ENCODE measurements at regions not wholly inside any gene's neighbourhood (a gene's known extent, or its start where the extent isn't known, plus 50 kb on each side); places are given as distances from the start of the nearest gene placed in this dataset.

DNA sequence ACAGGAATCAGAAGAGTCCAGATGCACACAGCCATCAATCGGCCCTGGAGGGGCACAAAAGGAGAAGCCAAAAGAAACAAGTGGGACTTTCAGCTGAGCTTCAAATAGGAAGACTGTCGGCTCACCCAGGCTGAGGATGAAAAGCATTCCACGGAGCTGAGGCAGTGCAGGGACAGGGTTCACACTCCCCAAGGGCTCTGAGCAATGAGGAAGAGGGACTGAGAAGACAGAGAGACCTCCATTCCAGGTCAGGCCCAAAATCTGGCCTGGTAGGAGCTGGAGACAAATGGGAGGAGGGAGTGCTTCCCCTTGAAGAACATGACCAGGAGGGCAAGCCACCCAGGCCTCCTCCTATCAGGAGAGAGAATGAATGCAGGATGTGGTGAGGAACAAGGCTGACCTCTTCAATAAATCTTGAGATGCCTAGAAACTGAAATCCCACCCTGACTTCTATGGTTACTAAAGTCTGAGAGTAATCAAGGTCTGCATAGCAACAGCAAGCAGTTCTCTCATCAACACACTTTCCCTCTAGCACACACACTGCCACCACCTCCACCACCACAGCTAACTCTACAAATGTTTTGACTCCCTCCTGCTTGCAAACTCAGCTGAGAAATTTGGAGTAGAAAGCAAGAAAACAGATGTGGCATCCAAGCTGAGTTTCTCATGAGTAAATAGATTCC, 434.4 kb downstream of the TNS1 start:
- Histone ChIP-seq H3K27ac (ENCODE audit: low read depth, low read length) (no peak overlapping the region), H3K79me2 (ENCODE audit: insufficient read depth, low read length) (no peaks in the 10 kb centered on the region)
- TF ChIP-seq EZH2phosphoT487 (conservative IDR thresholded peaks at IDR 0.05; ENCODE audit: low read length), result no peak
- TF ChIP-seq, protein P1, sequence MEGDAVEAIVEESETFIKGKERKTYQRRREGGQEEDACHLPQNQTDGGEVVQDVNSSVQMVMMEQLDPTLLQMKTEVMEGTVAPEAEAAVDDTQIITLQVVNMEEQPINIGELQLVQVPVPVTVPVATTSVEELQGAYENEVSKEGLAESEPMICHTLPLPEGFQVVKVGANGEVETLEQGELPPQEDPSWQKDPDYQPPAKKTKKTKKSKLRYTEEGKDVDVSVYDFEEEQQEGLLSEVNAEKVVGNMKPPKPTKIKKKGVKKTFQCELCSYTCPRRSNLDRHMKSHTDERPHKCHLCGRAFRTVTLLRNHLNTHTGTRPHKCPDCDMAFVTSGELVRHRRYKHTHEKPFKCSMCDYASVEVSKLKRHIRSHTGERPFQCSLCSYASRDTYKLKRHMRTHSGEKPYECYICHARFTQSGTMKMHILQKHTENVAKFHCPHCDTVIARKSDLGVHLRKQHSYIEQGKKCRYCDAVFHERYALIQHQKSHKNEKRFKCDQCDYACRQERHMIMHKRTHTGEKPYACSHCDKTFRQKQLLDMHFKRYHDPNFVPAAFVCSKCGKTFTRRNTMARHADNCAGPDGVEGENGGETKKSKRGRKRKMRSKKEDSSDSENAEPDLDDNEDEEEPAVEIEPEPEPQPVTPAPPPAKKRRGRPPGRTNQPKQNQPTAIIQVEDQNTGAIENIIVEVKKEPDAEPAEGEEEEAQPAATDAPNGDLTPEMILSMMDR (IDR thresholded peaks at IDR 0.05; ENCODE audit: insufficient read depth, low read length, poor library complexity, severe bottlenecking), result no peak

DNA sequence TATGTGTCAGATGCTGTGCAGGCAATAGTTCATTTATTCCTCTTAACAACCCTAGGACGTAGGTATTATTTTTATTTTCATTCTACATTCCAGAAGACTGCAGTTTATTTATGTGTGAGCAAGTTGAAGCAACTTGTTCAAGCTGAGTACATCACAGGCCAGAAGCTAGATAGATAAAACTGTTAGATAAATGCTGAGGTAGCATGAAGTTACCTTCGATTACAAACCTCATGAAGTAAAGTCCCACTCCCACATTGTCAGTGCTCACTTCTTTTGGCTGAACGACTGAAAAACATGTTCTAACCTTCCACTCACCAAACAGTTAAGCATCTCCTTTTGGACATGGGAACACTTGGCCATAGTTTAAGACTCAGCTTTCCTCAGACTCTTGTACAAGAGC, 439.2 kb downstream of the TNS1 start:
- no peak overlapping the region for H2AFZ ChIP-seq (ENCODE audit: low read depth, low read length, severe bottlenecking)
- H3K4me2 ChIP-seq (ENCODE audit: low read depth, low read length, poor library complexity, severe bottlenecking), result no peak overlapping the region
- H3K27me3 ChIP-seq (ENCODE audit: low read length), result no peaks in the 10 kb centered on the region
- H3K9ac ChIP-seq (ENCODE audit: low read length), result no peak overlapping the region
- H3K9me2 ChIP-seq (replicated peaks; ENCODE audit: insufficient read depth, low read length), result no peaks in the 10 kb centered on the region
- no peaks in the 10 kb centered on the region for H3K9me3 ChIP-seq (ENCODE audit: insufficient read depth, low read length)
- H4K20me1 ChIP-seq (ENCODE audit: low read depth, low read length), result no peaks in the 10 kb centered on the region
- H3K36me3 ChIP-seq (ENCODE audit: low read length), result no peaks in the 10 kb centered on the region
- no peak overlapping the region for H3K4me3 ChIP-seq (ENCODE audit: insufficient read depth, low read length, poor library complexity, severe bottlenecking)
- no peaks in the 10 kb centered on the region for H3F3A ChIP-seq (ENCODE audit: insufficient read depth)
- no peak overlapping the region for H3K27ac ChIP-seq (ENCODE audit: low read depth, low read length)
- TF ChIP-seq EZH2phosphoT487 (conservative IDR thresholded peaks at IDR 0.05; ENCODE audit: low read length), result no peak
- TF ChIP-seq, protein P1 (IDR thresholded peaks at IDR 0.05; ENCODE audit: insufficient read depth, low read length, poor library complexity, severe bottlenecking), result no peak
- no peaks in the 10 kb centered on the region for H3K79me2 ChIP-seq (ENCODE audit: insufficient read depth, low read length)

More for the DNA sequence above, 434.4 kb downstream of the TNS1 start:
- Histone ChIP-seq H2AFZ (ENCODE audit: low read depth, low read length, severe bottlenecking) (no peak overlapping the region), H3K9ac (ENCODE audit: low read length) (no peak overlapping the region), H3K4me2 (ENCODE audit: low read depth, low read length, poor library complexity, severe bottlenecking) (no peak overlapping the region), H3K9me2 (replicated peaks; ENCODE audit: insufficient read depth, low read length) (no peaks in the 10 kb centered on the region; the same call in 1 of the 2 replicates), H3K27me3 (ENCODE audit: low read length) (no peaks in the 10 kb centered on the region), H3K9me3 (ENCODE audit: insufficient read depth, low read length) (no peaks in the 10 kb centered on the region), H3K4me3 (ENCODE audit: insufficient read depth, low read length, poor library complexity, severe bottlenecking) (no peak overlapping the region), H3K36me3 (ENCODE audit: low read length) (no peaks in the 10 kb centered on the region), H3F3A (ENCODE audit: insufficient read depth) (no peaks in the 10 kb centered on the region), H4K20me1 (ENCODE audit: low read depth, low read length) (no peaks in the 10 kb centered on the region)

DNA sequence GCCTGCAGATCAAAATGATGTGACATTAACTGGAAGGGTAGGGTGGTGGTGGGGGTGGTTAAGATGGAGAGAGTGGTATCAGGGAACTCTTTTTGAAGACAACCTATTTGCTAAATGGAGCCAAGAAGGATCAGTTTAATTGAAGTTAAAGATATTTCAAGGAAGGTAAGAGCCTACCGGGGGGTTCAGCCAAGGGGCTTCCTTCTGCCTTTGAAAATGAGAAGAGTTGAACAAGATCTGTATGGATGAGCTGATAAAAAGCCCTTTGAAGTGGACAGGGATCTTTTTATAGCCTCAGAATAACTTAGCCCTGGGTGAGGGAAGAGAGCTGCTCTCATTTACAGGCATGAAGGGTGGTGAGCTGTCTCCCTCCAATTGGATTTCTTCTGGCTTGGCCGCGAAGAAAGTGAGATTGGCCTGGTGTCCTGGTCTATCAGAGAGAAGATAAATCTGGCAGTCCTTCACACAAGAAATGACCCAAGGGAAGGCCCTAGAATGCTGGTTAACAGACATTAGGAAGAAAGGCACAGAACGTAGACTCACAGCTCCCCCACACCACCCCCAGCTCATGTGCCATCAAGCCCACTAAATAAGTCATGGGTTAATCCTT, 439.8 kb downstream of the TNS1 start:
- H3K4me3 ChIP-seq (ENCODE audit: insufficient read depth, low read length, poor library complexity, severe bottlenecking), result no peak overlapping the region
- no peaks in the 10 kb centered on the region for H3K36me3 ChIP-seq (ENCODE audit: low read length)
- no peak overlapping the region for H2AFZ ChIP-seq (ENCODE audit: low read depth, low read length, severe bottlenecking)
- H3F3A ChIP-seq (ENCODE audit: insufficient read depth), result no peaks in the 10 kb centered on the region
- H3K9me3 ChIP-seq (ENCODE audit: insufficient read depth, low read length), result no peaks in the 10 kb centered on the region
- H3K79me2 ChIP-seq (ENCODE audit: insufficient read depth, low read length), result no peaks in the 10 kb centered on the region
- no peaks in the 10 kb centered on the region for H3K27me3 ChIP-seq (ENCODE audit: low read length)
- H3K4me2 ChIP-seq (ENCODE audit: low read depth, low read length, poor library complexity, severe bottlenecking), result no peak overlapping the region
- no peak for TF ChIP-seq EZH2phosphoT487 (conservative IDR thresholded peaks at IDR 0.05; ENCODE audit: low read length)
- TF ChIP-seq, protein P1 (IDR thresholded peaks at IDR 0.05; ENCODE audit: insufficient read depth, low read length, poor library complexity, severe bottlenecking), result no peak
- H4K20me1 ChIP-seq (ENCODE audit: low read depth, low read length), result no peaks in the 10 kb centered on the region
- no peaks in the 10 kb centered on the region for H3K9me2 ChIP-seq (replicated peaks; ENCODE audit: insufficient read depth, low read length)
- no peak overlapping the region for H3K9ac ChIP-seq (ENCODE audit: low read length)
- H3K27ac ChIP-seq (ENCODE audit: low read depth, low read length), result no peak overlapping the region

All from SU-DHL-6 (cell line).